HG03565 (cell line): ENCODE measurements at regions not wholly inside any gene's neighbourhood (a gene's known extent, or its start where the extent isn't known, plus 50 kb on each side); places are given as distances from the start of the nearest gene placed in this dataset.

Source experiments
- ATAC-seq: cut with Tn5 transposase; IDR thresholded peaks from one replicate; pipeline ENCODE4 v1.9.1; 2021; ENCODE audit warnings: mild to moderate bottlenecking, moderate library complexity; ENCODE audit not compliant: unreplicated experiment

DNA sequence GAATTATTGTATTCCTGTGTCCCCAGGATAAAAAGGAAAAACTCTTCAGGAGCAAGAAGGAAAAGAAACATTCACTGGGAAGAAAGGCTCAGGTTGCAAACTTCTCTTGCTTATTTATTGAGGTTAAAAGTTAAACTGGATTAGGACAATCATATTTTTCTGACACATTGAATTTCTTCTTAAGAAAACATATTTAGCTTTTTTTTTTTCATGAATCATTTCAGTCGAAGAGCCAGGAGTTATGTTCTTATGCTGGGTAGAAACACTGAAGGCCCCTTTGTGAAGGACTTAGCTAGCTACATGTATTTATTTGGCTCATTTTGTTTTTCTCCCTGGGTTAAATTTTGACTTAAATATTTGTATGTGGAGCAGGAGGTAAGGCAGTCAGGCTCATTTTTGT lies 434.0 kb downstream of the KLF5 start:
- no peak for ATAC-seq

- ATAC-seq = no peak
These were observed 423.8 kb downstream of the KLF5 start for GRCh38 chr13:73482556-73482955.

- ATAC-seq = no peak
These were observed 423.2 kb downstream of the KLF5 start for GRCh38 chr13:73481886-73482445.

GRCh38 chr13:73480779-73481559 lies 422.2 kb downstream of the KLF5 start:
- ATAC-seq = no peak

DNA sequence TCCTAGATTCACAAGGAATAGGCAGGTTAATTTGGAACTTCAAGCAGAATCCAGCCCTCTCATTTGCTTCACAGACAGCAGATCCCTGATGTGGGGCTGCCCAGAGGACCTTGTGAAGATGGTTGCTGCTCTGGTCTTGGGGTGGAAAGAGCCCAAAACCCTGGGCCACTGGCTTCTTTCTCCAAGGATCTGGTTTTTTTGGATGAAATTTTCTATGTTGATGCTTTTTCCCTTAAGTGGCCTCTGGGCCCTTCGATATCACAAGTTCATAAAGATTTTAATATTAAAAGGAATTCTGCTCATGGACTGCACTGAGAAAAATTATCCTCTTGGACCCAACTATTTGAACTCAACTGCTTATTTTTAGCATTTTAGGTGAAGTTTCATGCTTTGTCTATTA lies 421.1 kb downstream of the KLF5 start:
- ATAC-seq = no peak

GRCh38 chr13:73479351-73479750 lies 420.5 kb downstream of the KLF5 start:
- ATAC-seq = no peak

GRCh38 chr13:73477441-73477840 lies 418.6 kb downstream of the KLF5 start:
- no peak for ATAC-seq

- no peak for ATAC-seq
These were observed 414.2 kb downstream of the KLF5 start for GRCh38 chr13:73473016-73473415.

- no peak for ATAC-seq
These were observed 408.3 kb downstream of the KLF5 start for GRCh38 chr13:73467125-73467524.

GRCh38 chr13:73466561-73466960 lies 407.8 kb downstream of the KLF5 start:
- no peak for ATAC-seq

DNA sequence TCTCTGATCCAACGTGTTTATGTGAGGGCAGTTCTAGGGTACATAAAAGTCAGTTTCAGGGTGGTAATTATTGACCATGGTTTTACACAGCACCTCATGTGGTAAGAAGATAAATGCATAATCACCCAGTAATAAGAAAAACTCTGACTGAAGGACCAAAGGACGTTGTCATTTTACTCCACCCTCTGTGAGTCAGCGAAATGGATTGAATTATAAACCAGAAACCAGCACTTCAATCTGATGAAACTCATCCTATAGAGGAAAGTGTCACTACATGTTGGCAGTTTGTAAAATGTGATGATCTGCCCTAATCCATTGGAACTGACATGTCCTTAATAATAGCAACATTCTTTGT lies 406.8 kb downstream of the KLF5 start:
- ATAC-seq = no peak

DNA sequence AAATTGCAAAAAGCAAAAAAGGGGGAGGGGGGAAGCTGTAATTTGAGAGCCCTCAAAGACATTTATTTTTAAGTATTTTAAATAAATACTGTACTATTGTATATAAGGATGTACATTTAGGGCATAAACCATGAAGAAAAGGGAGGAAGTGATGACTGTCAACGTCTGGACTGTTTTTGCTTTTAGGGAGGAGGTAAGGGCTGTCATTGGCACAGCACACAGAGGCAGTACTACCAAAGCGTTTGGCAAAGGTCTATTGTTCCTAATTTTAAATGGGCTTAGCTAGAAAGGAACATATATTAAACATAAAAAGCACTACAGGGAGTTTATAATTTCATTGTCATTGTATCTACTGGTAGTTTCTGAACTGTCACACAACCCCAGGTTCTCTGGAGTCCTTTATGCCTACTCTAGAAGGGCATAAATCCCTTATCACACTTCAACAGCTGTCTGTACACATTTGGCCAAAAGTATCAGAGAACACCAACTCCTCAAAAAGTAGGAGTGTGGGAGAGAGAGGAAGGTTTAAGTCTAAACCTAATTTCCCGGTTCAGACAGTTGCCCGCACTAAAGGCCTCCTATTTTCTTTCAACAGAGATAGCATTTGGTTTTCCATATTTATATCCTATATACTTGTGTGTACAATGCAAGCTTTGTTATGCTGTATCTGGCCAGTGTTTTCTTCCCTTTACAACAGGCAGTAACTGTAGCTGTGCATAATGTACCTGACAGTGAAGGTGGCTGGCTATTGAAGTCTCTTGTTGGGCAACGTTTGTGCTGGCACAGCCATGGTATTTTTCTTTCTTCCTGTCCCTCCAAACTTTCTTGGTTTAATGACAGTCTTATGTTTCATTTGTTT lies 406.2 kb downstream of the KLF5 start:
- ATAC-seq = no peak

DNA sequence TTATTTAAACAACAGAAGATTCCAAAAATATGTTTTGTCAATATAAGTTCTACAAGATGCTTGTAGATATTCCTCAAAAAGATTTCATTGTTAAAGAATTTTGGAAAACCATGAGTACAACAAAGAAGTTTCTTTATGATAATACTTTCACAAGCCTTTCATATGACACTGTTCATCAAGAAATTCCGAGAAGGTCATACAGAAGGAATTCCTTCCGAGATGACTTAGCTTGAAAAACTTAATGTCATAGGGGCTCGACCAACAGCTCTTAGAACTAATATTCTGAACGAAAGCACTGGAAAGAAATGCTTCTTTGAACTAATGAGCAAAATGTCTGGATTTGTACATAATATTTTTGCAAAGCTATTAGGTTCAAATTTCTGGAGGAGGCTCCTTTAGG lies 403.4 kb downstream of the KLF5 start:
- ATAC-seq = no peak

DNA sequence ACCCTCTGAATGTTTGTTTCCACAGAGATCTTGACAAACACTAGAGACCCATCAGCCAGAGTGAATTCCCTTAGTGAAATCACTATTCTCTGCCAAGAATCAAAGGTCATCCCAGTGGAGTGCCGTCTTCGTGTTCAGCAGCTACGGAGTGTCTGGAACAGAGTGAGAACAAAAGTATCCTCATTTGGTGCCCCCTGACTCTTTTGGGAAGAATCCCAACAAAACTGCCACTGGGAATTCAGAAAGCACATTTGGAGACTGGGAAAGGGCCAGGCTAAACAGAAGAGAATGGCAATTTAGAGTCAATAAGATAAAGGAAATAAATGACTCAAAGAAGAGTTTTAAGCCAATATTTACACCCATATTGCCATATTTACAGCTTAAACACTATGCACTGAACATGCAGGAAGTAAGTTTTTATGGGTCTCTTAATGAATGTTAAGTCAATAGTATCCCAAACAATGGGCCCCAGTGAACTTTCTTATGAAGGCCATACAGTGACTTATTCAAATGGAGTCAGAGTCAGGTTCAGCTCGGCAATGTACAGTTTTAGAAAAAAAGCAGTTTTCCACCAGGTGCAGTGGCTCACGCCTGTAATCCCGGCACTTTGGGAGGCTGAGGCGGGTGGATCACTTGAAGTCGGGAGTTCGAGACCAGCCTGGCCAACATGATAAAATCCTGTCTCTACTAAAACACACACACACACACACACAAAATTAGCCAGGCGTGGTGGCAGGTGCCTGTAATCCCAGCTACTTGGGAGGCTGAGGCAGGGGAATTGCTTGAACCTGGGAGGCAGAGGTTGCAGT lies 392.6 kb downstream of the KLF5 start:
- no peak for ATAC-seq

GRCh38 chr13:73450583-73450982 lies 391.8 kb downstream of the KLF5 start:
- ATAC-seq = no peak

GRCh38 chr13:73449252-73449651 lies 390.4 kb downstream of the KLF5 start:
- no peak for ATAC-seq

- no peak for ATAC-seq
These were observed 381.6 kb downstream of the KLF5 start for GRCh38 chr13:73440296-73440895.

GRCh38 chr13:73433890-73434289 lies 375.1 kb downstream of the KLF5 start:
- no peak for ATAC-seq

DNA sequence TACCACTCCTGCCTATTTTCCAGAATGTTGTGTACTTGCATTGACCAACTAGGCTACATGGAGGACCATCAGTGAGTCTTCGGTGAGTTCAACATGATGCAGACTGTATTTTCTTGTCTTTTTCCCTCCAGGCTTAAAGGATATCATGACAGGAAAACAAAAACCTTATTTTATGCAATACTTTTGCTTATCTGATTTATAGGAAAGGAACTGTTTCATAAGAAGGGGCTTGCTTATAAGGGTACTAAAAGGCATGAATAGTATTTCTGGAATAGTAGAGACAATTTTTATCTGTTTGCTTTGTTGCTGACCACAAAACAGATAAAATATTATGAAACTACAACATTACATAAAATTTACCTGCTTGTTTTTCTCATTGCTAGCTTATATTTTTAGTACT lies 374.7 kb downstream of the KLF5 start:
- no peak for ATAC-seq

DNA sequence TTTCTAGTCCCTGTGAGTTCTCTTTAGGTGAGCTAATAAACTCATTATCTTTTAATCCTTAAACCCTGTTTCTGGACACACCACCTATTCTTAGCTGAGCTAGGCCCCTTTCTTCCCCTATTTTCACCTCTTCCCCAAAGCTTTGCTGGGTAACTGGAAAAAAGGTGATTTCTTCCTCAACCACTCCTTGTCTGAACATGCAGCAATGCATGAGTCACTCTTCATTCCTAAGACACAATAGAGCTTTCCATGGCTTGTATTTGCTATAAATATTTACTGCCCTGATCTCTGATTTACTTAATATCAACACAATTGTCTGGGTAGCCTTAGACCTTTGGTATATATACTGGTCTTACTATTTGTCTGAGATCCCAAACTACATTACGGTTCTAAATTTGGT lies 370.9 kb downstream of the KLF5 start:
- ATAC-seq = no peak

DNA sequence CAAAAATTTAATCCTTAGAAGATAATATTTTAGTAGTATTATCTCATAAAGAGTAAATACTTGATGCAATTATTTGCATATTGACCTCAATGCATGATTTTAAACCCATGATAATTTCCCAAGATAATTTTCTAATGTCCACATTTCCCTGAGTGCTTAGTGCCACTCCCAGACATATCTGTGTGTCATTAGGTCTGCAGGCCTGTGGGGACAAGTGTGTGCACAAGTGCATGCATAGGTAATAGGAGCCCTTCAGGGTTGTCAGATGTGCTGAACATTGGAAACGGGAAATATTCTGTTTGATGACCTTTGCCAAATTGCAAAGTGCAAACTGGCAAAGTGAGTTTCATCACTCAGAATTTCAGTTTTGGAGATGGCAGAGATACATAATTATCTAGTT lies 369.9 kb downstream of the KLF5 start:
- ATAC-seq = no peak
